DMS153 treated with DMSO at 0.1 percent for 48 hours (cell line): ENCODE measurements at regions not wholly inside any gene's neighbourhood (a gene's known extent, or its start where the extent isn't known, plus 50 kb on each side); places are given as distances from the start of the nearest gene placed in this dataset.
"Not testable (repeated sequence)": the region's sequence is repeated elsewhere in the genome, so short reads cannot be mapped to it uniquely, and the experiment has no call there.

ENCODE experiments used
- DNase-seq: peaks from one replicate; lab custom pipeline; 2025; ENCODE audit not compliant: unreplicated experiment; lab: John Stamatoyannopoulos, UW

DNA sequence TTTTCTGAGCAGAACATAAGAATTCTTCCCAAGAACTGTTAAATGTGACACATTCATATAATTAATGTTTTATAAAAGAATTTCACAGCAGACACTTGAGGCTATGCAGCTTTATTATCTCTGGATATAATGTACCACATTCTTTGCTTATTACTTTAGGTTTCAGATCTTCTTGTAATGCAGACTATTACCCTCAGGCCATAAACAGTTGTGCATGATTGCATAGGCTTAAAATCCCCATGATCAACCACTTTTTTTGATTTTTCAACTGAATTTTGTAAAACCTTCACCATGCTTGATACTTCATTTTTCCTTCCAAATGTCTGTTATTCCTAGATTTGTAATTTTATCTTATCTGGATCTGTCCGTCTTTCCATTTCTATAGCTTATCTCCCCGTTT, 1355.7 kb downstream of the BRINP3 start:
- no peak for DNase-seq

DNA sequence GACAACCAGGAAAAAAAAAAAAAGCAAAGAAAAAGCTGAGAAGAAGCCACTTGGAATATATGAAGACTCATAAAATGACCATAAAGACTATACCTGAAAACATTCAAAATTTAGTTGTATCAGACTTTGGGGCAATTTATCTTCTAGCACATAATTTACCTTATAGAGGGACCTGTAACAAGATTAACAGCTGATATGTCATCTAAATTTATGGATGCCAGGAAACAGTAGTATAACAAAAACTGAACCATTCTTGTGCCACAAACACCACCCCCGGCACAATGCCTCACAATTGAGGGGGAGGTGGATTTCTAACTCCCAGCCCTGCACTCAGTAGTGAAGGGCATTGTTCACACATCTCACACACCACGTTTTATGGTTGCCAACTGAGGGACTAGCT, 1352.0 kb downstream of the BRINP3 start:
- no peak for DNase-seq

DNA sequence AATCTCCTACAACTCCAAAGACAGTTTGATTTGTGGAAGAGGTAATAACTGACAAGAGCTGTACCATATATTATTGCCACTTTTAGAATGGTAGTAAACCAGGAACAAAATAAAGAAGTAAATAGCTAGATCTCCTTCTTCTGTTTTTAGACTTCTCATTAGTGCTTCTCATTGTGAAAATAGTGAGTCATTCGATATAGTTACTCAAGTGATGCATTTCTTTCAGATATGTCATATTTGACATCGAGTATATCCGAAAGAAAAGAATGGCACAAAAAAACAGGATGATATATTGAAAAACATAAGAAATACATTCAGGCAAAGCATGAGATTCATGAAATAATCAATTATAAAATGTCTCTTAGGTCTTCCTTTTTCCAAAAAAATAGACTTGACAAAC, 1346.1 kb downstream of the BRINP3 start:
- DNase-seq = no peak

DNA sequence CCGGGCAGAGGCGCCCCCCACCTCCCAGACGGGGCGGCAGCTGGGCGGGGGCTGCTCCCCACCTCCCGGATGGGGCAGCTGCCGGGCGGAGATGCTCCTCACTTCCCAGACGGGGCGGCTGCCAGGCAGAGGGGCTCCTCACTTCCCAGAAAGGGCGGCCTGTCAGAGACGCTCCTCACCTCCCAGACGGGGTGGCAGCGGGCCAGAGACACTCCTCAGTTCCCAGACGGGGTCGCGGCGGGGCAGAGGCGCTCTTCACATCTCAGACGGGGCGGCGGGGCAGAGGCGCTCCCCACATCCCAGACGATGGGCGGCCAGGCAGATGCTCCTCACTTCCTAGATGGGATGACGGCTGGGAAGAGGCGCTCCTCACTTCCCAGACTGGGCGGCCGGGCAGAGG, 1337.9 kb downstream of the BRINP3 start:
- DNase-seq = not testable (repeated sequence)

DNA sequence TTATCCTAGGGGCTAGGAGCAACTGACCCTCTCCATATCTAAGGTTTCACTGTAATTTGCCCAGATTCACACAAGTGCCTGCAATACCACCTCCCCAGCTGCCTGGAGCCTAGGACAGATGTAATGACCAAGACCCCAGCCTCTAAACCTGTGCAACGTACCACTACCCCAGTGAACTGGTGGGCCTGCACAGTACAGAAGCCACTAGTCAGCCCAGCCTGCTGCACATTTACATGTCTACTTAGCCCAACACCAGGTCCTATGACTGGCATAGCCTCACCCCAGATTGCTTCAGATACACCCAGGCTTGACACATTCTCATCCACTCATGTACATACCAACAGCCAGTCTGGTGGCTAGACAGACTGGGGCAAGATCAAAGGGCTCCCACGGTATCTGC, 1336.6 kb downstream of the BRINP3 start:
- no peak for DNase-seq

DNA sequence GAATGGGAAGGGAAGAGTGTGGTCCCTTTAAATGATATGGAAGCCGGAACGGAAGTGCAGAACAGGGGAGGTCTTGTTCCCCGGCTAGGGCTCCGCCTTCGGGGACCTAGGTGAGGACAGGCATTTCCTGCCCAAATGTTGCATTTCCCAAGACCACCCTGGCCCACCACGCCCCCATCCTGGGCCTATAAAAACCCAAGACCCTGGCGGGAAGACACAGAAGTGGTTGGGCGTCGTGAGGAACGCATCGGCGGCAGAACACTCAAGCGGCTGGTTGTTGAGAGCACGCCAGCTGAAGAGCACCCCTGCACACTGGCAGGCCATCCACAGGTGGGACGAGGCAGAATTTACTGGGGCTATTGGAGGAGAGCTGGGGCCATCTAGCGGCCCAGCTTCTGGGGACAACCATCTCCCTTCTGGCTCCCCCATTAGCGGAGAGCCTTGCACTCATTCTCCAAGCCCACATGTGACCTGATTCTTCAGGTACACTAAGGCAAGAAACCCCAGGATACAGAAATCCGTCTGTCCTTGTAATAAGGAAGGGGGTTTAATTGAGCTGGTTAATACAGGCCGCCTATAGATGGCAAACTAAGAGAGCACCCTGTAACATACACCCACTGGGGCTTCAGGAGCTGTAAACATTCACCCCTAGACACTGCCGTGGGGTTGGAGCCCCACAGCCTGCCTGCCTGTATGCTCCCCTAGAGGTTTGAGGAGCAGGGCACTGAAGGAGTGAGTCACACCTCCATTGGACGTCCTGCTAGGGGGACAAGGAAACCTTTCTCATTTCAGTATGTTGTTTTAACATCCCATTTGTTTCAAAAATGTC, 1327.9 kb downstream of the BRINP3 start:
- DNase-seq = no peak

DNA sequence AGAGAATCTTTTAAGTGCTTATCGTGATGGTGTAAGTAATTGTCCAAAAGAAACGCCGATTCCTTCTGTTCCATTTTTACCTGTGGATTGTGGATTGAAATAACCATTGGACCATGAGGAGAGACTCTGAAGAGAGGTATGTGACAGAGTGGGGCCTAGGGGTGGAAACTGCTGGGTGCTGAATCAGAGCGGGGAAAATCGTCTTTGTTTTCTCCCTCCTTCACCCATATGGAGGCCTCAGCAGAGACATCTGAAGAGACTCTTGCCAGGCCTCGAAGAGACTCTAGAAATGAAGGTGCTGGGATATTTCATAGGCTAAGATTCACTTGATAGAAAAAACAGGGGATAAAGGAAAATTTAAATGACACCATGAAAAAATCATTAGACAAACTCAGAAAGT, 1327.0 kb downstream of the BRINP3 start:
- DNase-seq = no peak

DNA sequence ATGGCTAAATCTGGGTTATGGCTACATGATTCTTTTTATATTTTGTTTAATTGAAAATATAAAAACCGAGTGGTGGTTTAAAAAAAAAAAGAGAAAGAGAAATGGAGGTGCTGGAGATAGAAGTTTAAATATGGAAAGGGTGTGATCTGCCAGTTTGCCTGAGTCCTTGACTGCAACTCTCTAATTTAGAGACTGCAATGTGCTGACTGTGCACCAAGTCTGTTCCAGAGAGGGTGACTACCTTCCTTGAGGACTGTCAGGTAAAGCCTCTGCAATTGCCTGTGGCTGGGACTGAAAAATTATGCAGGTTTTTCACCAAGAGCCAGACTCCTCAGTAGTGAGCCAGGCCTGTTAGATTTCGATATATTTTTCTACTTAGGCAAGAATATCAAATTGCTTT, 1326.3 kb downstream of the BRINP3 start:
- no peak for DNase-seq

DNA sequence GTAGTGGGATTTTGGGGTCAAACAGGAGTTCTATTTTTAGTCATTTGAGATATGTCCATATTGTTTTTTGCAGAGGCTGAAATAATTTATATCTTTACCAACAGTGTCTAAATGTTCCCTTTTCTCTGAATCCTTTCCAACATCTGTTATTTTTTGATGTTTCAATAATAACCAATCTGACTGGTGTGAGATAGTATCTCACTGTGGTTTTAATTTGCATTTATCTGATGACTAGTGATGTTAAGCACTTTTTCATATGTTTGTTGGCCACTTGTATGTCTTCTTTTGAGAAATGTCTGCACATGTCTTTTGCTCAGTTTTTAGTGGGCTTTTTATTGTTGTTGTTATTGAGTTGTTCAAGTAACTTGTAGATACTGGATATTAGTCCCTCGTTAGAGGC, 1325.0 kb downstream of the BRINP3 start:
- no peak for DNase-seq

DNA sequence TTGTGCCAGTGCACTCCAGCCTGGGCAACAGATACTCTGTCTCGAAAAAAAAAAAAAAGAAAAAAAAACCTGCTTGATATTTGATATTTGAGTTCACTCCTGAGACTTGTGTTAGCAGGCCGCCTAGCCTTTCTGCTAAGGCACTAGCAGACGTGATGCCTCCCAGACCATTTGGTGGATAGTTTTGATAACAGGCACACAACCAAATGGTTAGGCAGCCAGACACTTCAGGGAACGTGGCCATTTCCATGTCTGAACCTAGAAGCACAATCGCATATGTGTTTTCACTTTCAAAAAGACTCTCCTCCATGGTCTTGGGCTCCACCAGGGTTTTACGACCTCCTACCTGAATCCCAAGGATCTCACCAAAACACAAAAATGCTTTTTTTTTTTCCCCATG, 1319.5 kb downstream of the BRINP3 start:
- no peak for DNase-seq

DNA sequence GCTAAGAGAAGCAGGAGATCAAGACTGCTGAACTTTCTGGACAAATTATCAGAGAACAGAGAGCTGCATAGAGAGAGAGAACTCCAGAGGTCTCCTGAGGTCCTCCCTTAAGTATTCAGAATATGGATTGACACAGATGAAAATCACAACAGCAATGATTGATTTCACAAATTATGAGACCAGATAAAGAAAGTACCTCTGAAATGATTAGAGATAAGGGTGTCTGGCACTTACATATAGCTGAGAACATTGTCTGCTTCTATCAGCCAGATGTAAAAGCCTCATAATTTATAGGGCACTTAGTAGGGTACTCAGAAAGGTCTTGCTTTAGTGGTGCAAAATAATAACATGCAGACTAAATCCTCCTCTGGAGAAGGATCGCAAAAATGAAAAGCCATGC, 1301.8 kb downstream of the BRINP3 start:
- DNase-seq = no peak

DNA sequence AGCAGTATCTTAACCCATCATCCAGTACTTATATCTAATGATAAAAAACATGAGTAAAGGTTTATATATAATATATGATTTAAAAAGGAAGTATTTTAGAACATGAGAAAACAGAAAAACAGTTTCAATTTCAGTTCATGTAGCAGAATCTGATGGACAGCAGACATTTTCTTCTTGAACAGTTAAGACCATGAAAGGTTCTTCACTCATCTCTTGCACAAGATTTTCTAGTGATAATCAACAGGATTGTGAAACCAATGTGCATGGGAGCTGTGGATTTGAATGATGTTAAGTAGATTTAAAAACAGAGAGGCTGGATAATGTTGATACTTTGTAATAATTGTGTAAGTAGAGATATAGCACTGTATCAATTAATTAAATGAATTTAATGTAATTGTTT, 1297.6 kb downstream of the BRINP3 start:
- DNase-seq = no peak

DNA sequence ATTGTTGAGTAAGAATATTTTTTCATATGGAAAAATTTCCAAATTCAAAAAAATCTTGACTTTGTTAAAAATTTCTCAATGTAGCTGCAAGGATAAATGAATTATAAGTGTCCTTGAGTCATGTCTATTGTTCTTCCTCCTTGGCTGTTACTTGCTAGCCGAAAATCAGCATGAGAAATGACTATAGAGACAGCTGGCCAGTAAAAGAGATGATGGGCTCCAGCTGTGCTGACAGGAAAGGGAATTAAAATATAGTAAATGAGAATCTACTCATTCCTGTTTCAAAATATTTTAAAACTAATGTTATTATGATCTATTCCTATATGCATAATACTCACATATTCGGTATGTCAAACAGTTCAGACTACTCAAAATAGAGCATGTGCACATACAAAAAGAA, 1292.6 kb downstream of the BRINP3 start:
- no peak for DNase-seq

DNA sequence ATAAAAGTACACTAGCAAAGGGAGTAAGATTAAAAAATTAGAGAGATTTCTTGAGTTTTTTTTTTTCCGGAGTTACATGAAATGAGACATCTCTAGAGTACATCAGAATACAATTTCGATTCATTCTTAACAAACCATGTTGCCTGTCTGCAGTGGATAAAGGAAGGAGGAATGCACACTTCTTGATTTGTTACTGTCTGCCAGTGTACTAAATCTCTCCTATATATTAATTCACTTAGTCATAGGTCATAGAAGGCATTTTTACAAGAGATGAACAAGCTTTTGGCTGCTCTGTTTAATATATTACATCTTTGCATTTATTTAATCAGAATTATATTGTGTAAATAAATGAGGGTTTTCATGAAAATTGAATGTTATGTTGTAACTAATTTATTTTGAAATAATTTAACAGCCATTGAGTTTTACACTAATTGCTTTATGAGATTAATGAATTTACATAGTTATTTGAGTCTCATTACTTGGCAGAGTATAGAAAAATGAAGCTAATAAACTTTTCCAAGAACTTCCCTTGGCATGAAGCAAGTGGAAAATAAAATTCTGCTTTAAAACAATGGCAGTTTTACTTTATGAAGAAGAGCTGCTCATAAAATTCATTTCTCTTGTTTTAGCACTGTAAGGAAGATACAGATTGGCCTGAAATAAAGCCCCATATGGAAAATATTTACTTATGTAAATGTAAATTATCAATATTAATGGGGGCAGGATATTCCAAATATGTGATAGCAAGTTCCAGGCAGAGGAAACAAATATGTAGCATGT, 1284.7 kb downstream of the BRINP3 start:
- no peak for DNase-seq

DNA sequence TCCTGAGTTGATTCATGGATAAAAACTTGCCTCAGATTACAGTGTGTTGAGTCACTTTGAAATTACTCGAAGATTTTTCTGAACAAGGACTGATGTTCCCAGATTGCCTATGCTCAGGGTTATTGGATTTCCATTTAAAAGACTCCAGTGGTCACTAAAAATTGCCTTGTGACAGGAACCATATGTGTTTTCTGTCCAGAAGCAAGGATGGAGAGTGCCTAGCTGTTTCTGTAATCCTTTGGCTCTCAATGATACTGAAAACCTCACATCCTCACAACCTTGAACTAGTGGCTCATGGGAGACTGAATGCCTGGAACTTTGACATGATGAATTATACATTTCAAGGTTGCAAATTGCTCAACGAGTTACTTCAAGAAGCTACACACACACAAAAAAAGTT, 1271.8 kb downstream of the BRINP3 start:
- DNase-seq = no peak

DNA sequence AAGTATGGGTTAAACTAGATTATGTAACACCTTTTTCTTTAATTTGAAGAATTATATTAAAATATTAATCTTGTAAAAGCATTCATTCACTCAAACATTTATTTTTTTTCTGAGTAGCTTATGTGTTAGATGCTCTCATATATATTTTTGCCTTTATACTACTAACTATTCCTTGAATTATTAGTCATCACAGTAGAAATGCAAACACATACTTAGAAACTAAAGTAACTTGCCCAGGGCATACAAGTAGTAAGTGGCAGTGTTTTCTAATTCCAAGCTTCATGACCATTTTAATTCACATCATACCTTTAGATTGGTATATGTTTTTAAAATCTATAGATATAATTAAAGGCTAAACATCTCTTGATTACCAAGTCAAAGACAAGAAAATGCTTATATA, 1271.0 kb downstream of the BRINP3 start:
- no peak for DNase-seq

DNA sequence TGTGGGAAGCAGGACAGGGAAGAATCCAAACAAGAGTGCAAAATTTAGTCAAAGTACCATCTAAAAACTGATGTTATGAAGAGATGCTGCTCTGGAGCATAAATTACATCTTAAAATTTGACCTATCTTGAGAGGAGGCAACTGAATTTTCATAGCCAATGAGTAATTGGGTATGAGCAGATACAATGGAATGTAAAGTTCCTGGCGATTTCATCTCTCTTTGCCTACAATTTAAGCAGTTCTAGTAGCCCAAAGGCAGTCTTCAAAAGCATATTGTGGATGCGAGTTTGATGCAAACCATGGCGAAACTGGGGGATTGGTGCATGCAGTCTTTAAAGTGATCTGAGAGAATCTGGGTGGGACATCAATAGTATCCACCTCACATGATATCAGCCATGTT, 1265.9 kb downstream of the BRINP3 start:
- no peak for DNase-seq

DNA sequence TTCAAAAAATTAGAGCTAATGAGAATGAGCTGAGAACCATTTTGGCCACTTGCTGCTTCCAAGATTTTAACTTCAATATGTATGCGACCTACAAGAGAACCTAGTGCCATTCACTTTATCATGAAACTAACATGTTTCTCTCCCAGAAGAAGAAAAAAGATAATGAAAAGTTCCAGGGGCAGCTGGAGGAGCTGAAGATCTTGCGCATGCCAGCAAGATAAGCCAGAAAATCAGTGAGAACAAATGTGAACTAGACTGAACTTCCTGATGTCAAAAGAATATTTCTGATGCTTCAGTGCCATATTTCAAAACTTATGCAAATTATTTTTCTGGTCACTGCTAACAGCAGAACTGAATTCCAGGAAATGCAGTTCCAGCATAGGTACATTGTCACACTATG, 1265.1 kb downstream of the BRINP3 start:
- no peak for DNase-seq

DNA sequence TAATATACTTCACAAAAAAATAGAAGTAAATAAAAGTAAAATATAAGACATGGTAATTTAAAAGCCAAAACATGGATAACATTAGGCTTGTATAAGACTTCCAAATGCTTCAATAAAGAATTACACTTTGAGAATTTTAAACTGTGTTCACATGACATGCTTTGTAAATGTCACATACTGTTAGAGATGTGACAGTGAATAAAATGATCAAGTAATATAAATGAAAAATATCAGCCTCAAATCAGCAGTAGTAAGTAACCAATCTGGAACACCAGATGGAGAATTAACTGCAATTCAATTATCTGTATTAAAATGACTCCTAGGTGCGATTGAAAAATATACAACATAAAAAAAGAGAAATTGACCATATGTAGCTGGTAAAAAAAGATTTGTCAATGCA, 1260.8 kb downstream of the BRINP3 start:
- no peak for DNase-seq

DNA sequence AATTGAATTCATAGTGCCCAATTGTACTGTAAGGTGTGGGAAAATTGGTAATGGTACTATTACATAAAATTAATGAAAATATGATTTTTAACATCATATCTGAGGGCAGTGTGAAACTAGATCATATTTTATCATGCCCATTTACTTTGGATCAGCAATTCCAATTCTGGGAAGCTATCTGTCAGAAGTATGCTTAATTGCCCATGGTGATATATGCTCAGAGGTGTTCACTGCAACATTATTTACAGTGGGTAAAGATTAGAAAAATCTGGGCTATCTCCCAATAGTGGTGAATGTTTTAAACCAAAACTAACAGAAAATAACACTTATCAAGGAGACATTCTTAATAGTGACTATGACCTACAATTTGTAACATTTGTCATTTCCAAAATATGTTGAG, 1260.0 kb downstream of the BRINP3 start:
- no peak for DNase-seq

DNA sequence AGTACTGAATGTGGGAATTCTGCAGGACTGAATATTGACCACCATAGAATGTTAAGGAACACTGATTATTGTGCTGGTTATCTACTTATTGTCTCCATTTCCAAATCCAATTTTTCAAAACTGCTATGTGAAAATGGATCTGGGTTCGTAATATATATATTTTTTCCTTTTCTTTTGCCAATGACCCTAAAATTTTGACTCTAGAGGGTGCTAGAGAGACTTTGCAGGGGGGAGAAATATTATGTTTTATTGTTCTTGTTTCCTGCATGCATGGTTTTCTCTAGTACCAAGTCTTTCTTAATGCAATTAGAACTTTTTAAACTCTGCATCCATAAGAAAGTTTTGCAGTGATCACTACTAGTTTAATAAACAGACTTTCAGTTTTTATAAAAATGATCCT, 1256.9 kb downstream of the BRINP3 start:
- no peak for DNase-seq

DNA sequence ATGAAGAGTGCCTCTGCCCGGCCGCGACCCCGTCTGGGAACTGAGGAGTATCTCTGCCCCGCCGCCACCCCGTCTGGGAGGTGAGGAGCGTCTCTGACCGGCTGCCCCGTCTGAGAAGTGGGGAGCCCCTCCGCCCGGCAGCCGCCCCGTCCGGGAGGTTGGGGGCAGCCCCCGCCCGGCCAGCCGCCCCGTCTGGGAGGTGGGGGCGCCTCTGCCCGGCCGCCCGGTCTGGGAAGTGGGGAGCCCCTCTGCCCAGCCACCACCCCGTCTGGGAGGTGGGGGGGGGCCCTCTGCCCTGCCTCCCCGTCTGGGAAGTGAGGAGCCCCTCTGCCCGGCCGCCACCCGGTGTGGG, 1251.9 kb downstream of the BRINP3 start:
- not testable (repeated sequence) for DNase-seq

DNA sequence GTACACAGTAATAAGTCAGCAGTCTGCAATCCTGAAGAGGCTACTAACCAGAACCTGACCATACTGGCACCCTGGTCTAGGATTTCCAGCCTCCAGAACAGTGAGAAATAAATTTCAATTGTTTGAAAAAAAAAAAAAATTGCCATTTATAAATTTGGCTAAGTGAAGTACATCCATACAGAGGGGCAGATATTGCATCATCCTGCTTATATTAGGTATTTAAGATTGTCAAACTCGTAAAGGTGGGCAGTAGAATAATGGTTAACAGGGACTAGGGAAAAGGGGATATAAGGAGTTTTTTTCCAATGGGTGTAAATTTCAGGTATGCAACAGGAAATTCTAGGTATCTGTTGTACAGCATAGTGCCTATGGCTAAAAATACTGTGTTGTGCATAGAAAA, 1250.9 kb downstream of the BRINP3 start:
- no peak for DNase-seq
